GM04504 (cell line): ENCODE measurements at regions not wholly inside any gene's neighbourhood (a gene's known extent, or its start where the extent isn't known, plus 50 kb on each side); places are given as distances from the start of the nearest gene placed in this dataset.

Source experiments
- DNase-seq: peaks from one replicate; pipeline ENCODE4 v3.0.0-alpha.2; 2012; ENCODE audit warnings: low read depth

DNA sequence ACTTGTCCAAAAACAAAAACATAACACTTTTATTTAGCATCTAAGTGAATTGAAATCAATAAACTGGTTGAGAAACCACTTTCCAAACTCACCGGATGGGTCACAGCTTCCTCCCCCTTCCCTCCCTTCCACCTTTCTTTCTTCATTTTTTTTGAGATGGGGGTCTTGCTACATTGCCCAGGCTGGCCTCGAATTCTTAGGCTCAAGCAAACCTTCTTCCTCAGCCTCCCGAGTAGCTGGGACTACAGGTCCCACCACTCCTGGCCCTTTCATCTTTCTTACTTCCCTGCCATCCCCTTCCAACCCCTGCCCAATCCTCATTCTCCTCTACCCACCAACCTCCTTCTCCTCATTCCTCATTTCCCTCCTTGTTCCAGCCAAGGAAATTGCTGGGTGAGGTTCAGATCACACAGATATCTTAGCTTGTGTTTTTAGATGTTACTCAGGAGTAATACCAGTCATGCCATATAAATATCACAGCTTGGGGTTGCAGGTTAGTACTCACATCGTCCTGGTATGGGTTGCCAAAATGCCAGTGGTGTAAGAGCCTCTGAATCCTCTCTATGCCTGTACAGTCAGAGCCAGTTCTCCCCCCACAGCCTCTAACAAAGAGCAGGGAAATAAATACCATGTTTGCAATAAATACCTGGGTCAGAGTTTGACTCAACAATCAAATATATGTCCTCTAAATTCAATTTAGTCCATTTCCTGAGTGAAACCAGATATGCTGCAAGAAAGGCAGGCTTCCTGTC lies 132.7 kb upstream of the NDUFV2 start:
- no peak for DNase-seq

GRCh38 chr18:8970843-8971242 lies 131.7 kb upstream of the NDUFV2 start:
- DNase-seq, result no peak

DNA sequence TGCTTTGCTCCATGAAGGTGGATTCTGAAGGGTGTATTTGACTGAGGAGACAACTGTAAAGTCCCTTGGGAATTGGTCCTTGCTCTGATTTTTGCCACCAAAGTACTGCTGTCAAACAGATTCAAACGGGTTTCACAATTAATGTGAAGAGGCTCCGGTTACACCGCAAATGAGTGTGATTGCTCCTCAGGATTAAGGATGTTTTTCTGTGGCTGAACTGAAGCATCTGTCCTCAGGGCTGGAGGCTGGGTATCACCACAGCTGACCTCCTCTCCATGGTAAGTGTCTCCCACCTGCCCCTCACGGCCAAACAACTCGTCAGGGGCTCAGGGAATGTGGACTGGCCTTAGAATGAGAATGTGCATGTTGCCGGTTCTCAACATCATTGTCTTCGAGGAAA lies 130.4 kb upstream of the NDUFV2 start:
- no peak for DNase-seq

- DNase-seq, result no peak
These were observed 128.2 kb upstream of the NDUFV2 start for GRCh38 chr18:8974279-8974678.

GRCh38 chr18:8974696-8975095 lies 127.8 kb upstream of the NDUFV2 start:
- no peak for DNase-seq

- no peak for DNase-seq
These were observed 126.9 kb upstream of the NDUFV2 start for GRCh38 chr18:8975624-8976023.

GRCh38 chr18:8976606-8977005 lies 125.9 kb upstream of the NDUFV2 start:
- DNase-seq, result no peak

- no peak for DNase-seq
These were observed 125.3 kb upstream of the NDUFV2 start for GRCh38 chr18:8977166-8977565.

- no peak for DNase-seq
These were observed 124.8 kb upstream of the NDUFV2 start for GRCh38 chr18:8977701-8978100.

DNA sequence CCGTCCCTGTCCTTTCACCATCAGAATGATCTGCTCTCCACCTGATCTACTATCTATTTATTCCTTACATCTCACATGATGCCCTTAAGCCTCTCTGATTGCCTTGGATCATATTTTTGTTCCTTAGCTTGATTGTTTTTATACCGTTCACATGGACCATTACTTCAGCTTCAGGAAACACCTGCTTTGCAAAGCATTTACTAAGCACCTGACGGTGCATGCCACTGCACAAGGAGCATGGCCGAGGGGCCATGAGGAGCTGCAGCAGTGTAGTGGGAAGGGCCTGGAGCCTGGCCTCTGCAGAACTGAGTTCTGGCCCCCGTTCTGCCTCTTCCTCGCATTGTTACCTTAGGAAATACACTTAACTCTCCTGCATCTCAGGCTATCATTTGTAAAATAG lies 124.1 kb upstream of the NDUFV2 start:
- no peak for DNase-seq

GRCh38 chr18:8979258-8979988 lies 123.1 kb upstream of the NDUFV2 start:
- DNase-seq, result no peak

GRCh38 chr18:8980496-8980895 lies 122.0 kb upstream of the NDUFV2 start:
- no peak for DNase-seq

- no peak for DNase-seq
These were observed 121.6 kb upstream of the NDUFV2 start for GRCh38 chr18:8980918-8981317.

DNA sequence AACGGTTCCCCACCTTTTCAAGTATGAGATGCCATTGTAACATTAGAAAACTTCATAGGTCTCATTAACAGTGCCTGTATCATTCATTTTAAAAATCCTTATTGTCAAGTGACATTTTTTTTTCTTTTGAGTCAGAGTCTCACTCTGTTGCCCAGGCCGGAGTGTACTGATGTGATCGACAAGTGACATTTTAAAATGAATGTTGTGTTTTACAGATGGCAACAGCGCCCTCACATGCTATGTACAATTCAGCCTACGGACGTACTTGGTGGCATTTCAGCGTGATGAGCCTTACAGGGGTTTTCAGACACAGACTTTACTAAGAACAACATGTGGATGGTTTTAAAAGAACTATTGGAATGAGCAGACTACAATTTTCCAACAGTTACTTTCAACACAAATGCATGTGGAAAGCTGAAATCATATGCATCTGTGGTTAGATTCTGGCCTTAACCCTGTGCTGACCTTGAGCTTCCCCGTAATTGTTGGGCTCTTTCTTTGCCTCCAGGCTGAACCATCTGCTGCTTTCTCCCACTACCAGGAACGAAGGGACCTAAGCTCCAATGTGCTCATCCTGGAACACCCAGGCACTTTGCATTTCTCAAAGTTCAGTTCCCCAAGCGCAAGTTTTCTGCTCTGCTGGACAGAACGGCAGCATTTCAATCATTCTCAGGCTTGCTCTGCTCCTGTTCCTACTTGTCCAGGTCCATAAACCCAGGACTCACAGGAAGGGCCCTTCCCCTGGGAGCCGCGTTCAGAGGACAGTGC lies 119.9 kb upstream of the NDUFV2 start:
- peak; percentile 76 for DNase-seq

GRCh38 chr18:8983195-8983594 lies 119.3 kb upstream of the NDUFV2 start:
- DNase-seq, result no peak

DNA sequence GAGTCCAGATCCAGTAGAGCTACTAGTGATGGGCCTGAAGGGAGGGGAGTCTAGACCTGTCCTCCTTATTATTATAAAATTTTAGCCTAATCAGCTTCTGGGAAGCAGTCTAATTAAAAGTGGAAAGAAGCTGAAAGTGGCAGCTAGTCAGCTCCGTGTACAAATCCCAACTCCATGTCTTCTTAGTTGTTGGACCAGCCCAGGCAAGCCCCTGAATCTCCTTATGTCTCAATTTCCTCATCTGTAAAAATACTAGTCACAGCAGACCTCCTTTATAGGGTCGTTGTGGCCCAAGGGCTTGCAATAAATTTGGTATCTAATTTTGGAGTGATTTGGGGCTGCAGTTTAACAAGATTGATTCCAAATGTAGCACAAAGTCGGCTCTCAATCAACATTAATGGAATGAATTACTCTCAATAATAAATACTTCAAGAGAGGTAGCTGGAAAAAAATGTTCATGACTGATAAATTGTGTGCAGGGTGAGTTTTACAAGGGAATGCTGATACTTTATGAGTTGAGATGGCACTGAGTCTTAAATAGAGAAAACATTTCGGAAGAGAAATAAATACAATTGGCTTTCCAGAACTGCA lies 118.3 kb upstream of the NDUFV2 start:
- DNase-seq, result no peak

DNA sequence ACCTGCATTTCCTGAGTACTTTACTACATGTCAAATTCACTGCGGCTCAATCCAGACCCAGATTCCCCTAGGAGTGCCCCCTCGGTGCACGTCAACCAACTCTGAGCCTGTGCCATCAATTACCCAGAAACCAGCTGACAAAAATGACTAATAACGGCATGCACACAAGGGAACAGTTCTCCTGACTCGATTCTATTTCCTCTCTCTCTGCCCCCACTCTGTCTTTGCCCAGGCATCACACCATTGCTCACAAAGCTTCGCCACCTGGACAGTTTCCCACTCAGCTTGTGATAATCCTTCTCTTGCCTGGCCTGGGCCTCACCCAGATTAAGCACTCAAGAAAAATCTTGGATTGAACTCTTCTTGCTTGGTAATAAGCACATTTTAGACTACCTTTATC lies 115.3 kb upstream of the NDUFV2 start:
- DNase-seq, result peak; percentile 28

DNA sequence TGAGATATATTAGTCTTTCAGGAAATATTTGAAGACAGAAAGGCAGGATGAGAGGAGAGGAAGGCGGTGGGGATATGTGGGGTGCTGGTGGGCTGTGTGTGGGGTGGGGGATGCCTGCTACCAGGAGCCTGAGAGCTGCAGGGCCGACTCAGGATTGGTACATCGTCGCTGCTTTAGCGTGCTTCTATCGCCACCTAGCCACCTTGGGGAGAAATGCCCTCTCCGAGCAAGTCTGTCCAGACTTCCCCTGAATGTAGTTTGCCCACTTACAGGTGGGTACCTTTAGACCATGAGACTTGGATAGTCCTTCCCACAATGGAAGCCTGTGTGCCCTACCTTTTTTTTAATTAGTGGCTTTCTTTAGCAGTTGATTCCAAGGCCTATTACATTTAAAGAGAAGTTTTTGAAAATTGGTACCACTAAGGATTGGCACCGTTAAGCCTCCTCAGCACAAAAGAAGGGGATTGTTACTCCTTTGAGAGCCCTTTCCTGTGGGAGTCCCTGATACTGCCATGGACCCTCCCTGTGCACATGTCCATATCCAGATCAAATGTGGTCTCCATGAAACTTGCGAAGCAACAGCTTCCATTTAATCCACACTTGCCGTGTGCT lies 114.1 kb upstream of the NDUFV2 start:
- peak; percentile 32 for DNase-seq

- DNase-seq, result no peak
These were observed 113.5 kb upstream of the NDUFV2 start for GRCh38 chr18:8989017-8989416.

DNA sequence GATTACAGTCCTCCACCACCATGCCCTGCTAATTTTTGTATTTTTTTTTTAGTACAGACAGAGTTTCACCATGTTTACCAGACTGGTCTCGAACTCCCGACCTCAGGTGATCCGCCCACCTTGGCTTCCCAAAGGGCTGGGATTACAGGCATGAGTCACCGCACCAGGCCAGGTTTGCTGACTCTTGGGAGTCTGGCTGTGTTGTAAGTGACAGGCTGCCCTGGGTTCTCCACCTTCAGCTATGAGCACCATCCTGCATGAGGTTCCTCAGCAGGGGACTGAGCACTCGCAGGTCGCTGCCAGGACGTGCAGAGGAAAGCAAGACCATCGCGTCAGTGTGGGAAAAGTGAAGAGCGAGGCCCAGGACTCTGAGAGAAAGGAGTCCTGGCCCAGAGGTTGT lies 112.6 kb upstream of the NDUFV2 start:
- no peak for DNase-seq

- peak; percentile 35 for DNase-seq
These were observed 112.0 kb upstream of the NDUFV2 start for GRCh38 chr18:8990276-8991031.
